CD4-positive, alpha-beta T cell treated with Interleukin-21 for 1 hour (primary cell): ENCODE measurements at regions not wholly inside any gene's neighbourhood (a gene's known extent, or its start where the extent isn't known, plus 50 kb on each side); places are given as distances from the start of the nearest gene placed in this dataset.

Experiments used
- DNase-seq: peaks from one replicate; pipeline ENCODE4 v3.0.0-alpha.2; 2020

DNA sequence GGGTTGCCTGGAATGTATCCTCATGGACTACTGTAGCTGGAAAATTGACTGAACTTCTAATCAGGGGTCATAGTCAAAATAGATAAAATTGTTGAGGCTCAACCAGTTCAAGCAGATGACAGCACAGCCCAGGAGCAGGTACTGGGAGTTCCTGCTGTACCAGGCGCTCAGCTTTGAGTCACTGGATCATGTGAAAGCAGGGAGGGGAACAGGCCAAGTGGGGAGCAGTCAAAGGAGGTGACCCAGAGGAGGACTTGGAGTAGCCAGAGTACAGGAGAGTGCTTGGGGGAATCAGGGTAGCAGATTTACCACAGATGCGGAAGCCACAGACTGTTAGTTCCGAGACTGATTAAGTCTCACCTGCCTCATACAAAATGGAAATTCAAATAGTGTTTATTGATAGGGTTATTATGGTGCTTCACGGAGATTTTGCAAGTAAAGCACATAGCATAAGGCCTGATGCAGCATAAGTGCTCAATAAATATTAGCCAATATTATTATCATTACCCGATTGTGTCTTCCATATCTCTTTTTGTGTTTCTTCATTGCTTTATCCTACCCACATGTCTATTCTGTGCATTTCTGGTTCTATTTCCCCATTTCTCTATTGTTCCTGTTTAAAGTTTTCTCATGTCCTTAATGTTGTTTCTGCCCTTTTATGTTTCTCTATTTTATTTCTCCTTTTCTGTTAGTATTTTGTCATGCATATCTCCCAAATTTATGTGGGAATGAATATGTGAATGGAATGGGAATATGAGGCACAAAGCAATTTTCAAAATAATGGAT, 369.2 kb upstream of the MCTP2 start:
- DNase-seq, result no peak

DNA sequence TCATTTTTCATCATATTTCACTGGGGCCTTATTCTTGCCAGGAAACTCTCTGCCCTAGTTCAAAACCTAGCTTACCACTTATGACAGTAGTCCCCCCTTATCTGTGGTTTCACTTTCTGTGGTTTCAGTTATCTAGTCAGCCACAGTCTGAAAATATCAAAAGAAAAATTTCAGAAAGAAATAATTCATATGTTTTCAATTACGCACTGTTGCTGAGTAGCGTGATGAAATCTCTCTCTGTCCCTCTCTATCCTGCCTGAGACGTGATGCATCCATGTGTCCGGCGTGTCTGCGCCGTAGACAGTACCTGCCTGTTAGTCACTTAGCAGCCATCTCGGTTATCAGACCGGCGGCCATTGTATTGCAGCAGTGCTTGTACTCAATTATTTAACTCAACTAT, 369.9 kb upstream of the MCTP2 start:
- no peak for DNase-seq

DNA sequence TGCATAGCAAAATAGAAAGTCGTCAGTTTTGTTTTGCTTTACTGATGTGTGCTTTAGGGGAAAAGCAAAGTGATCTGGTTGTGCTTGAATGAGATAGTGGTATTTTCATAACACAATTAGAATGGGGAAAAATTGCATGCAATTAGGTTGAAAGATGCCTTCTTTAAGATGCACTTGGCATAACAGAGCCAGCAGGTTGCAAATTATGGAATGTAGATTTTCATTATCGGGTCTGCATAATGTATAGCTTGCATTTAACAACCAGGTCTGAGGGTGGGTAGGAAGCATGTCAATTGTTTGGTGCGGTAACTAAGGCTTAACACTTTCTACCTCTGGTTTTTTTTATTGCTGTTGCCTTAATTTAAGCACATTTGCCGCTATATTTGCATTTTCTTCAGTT, 370.7 kb upstream of the MCTP2 start:
- no peak for DNase-seq

DNA sequence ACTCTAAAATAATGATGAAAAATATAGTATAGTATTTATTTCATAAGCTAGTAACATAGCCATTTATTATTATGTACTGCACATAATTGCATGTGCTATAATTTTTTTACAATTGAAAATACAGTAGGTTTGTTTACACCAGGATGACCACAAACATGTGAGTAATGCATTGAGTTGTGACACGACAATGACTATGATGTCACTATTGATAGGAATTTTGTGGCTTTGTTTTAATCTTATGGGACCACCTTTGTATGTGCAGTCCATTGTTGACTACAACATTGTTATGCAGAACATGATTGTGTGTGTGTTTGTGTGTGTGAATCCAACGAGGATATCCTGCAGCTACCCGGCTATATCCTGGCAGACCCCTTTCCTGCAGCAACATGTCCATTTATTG, 372.2 kb upstream of the MCTP2 start:
- no peak for DNase-seq

DNA sequence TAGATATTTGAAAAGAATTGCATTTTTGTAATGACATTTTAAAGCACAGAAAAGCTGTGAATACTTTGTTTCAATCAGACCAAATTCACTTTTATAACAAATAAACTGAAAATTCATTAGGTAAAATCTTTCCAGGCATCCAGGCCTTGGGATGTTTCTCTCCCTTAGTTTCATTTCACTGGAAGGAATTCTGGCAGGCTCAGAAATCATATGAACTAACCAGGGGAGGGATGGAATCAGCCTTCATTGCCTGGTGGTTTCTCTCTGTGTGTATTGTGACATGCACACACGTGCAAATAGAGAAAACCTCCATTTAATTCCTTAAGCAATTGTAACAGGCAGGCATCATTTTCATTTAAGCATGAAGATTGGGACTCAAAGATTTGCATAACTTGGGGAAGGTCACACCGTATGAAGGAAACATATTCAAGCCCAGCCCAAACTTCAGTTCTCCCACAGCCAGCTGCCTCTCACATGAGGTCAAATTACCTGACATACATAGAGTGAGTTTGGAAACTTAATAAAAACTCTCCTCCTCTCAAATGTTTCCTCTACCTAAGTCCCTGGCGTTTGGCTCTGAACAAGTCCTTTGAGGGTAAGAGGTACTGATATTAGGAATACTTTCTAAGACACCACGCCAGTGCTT, 376.1 kb upstream of the MCTP2 start:
- no peak for DNase-seq

DNA sequence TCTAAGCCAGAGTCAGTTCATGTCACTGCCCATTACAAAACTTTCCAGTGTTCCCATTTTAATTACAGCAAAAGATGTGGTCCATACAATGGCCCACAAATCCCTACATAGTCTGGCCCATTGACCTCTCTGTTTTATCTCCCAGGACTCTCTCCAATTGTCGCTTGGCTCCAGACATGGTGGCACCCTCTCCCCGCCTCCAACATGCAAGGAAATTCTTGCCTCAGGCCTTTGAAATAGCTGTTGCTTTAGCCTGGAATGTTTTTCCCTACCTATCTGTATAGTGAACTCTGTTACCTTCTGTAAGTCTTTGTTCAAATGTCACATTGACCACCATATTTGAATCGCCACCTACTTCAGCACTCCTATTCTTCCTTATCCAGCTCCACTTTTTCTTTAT, 377.3 kb upstream of the MCTP2 start:
- DNase-seq, result no peak

DNA sequence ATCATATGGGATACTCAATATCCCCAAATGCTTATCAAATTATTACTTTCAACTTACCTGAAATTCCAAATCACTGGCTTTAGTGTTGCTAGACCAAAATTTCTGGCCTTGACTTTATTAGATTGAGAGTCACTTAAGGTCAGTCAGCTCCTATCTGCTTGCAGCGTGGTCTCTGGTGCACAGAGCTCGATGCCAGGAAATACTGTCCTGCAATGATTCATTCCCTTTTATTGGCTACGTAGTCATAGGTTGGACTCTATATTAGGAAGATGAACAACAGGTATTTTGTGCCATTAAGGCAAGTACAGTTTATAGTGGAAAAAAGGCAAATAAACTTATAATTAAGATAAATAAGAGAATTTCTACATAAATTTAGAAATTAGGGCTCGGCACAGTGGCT, 378.6 kb upstream of the MCTP2 start:
- DNase-seq, result no peak

DNA sequence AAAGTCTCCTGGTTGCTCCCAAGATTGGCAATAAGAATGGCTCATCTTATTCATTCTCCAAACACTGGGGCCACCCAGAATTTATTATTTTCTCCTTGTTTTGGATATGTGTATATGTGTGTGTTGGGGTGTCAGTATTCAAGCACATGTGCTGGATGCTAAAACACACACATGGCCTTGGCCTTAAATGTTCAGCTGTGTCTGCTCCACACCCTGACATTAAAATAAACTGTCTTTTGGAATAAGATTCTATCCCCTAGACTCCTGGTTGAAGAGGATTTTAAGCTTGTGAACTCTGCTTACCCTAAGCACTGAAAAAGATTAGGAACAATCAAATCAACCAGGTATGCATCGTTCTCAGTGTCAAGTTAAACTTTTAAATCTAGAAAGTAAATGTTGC, 382.9 kb upstream of the MCTP2 start:
- DNase-seq, result no peak

DNA sequence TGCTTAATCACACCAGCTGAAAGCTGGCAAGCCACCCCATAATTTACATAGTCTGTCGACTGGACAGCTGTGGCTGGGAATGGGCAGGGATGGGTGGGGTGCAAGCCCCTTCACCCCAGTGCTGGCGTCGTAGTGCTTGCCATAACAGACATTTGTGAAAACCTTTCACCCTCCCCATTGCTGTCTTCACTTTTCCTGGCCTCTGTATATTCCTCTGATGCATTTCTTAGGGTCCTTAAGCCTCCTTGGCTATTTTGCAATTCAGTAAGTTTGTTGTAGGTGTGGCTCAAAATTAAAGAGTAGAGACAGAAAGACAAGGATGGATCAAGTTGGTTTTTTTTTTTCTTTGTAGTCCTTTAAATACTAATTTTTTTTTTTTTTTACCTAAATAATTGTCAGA, 383.3 kb upstream of the MCTP2 start:
- DNase-seq, result no peak

DNA sequence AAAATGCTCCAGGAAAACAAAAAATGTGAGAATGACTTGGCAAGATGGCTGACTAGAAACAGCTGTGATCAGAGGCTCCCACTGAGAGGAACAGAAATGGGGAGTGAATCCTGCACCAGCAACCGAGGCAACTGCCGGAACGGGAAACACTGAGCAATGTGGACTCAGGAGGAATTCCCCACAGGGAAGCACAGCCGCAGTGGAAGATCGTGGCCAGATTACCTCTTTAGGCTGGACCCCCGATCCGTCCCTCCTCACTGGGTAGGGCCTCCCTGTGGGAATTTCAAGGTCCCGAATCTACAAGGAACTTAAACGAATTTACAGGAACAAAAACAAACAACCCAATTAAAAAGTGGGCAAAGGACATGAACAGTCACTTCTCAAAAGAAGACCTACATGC, 385.2 kb upstream of the MCTP2 start:
- DNase-seq, result no peak

DNA sequence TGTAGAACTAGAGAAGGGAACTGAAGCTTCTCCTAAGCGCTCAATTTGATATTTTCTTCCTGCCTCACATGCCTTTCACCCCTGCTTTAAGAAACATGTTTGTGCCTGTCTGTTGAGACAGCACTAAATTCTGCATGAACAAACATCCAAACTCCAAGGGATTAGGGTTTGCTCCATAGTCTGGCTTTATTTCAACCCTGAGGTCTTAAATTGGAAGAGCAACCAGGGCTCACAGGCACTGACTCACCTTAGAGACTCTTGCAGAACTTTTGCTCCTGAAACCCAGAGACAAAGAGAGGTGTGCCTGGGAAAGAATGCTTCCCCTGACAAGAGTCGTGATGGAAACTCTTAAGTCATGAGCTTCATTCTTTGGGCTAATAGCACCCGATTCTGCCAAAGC, 393.9 kb upstream of the MCTP2 start:
- DNase-seq, result no peak

DNA sequence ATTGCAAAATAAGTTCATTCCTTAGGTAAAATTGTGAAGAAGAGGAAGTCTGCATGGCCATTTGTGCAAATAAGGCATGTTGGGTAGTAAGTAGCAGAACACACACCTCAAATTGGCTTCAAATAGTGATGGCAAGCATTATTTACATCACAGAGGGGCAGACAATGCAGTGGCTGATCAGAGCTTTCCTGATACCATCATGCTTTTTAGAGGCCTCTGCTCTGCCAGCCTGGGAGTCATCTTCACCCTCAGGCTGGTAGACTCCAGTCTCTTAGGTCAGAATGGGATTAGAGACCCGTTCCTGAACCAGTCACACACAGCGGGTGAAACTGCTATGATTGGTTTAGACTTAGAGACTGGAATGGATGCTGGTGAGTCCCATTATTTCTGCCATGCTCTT, 396.0 kb upstream of the MCTP2 start:
- no peak for DNase-seq

DNA sequence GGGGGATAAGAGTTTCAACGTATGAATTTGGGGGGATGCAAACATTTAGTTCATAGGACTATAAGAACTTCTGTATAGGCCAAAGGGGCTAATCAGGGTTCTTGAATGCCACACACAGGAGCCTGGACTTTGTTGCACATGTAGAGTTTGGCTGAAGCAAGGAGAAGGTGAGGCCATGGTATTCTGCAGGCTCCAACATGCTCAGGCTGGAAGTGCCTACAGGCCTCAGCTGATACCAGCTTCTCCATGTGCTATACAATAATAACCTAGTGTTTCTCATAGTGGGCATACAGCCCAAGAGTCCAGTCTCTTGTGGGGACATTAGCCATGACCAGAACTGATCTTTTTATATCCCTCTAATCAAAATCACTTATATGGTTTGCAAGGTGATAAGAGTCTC, 399.7 kb upstream of the MCTP2 start:
- no peak for DNase-seq

DNA sequence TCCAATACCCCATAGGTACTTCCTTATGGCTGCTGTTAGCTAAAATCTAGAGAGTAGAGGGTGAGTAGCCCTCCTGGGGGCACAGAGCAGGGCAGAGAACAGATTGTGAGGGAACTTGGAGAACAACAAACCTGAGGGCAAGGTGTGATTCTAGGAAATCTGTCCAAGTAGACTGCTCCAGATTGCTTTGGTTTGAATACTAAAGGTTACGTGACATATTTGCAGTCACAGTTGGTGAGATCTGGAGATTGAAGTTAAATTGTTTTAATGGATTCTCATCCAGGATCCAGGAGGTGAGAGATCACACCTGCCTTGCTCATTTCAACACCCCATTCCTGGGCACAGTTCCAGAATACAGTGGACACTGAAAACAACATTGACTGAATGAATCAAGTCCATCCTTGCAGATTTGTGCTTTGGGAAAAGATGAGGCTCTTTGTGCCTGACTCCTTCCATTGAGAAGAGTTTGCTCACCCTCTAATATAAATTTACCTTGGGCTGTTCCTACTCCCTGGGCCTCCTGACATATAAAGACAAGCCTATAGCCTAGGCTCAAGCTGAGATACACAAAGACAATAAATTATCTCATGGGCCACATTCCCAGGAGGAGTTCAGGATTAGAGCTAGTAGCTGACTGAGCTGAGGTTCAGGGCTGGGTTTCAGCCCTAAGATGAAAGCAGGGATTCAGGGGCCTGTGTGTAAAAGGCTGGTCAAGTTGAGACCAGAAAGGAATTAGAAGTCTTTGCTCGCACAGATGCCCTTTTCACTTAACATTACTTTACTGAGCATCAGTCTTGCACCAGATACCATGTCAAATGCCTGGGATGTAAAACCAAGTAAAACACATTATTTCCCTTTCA, 400.9 kb upstream of the MCTP2 start:
- no peak for DNase-seq

DNA sequence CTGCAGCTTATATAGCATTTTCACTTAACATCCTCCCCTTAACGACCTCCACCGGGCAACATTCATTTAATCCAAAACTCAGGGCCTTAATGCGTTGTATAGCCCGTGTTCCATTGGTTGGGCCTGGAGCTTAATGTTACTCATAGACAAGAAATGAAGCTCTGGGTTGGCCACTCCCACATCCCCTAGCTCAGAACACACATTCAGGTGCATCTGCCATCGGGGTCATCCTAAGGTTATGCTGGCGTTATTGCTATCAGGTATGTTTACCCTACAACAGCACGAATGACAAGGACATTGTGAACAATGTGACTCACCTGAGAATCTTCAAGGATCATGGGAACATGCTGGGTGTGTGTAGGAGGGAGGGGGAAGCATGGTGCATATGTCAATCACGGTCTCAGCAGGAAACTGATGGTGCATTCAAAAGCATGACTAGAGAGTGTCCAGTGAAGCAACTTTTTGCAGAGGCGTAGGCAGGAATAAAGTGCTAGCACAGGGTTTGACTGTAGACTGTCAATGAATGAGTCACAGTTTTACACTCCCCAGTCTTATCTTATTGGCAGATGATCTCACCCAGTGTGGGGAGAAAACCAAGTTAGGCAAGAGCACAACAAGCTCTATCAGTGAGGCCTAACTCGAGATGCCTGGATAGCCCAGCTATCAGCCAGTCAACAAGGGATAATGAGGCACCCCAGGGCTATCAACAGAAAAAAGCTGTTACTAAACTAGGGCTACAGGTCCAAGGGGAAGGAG, 402.1 kb upstream of the MCTP2 start:
- no peak for DNase-seq

DNA sequence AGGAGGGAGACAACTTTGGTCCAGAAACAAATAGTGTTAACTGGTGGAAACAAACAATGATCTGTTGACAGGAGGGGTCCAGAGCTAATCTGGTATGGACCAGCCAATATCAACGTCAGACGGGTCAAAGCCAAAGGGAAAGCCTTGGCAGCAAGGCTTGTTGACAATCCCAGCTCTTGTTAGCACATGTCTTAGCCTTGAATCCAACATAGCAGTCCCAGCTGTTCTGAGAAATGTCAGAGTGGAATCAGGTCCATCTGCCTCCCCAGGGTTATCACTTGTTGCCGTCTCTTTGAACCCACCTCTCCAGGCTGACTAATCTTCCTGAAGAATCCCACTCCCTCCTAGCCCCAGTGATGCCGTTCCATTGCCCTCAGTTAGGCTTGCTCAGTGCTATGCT, 404.6 kb upstream of the MCTP2 start:
- no peak for DNase-seq

DNA sequence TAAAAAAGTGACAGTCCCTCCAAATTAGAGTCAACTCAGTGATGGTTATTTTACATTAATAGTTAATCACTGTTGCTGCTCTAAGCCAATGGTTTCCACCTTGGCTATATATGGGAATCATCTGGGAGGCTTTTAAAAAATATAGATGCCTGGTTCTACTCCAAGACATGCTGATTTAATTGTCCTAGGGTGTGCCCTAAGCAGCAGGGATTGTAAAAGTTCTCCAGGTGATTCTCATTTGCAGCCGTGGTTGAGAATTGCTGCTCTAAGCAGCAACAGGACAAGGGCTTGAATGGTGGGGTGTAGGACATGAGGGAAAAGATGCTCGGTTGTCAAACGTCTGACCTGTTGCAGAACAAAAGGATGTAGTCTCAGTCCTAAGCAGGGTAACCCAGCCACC, 405.1 kb upstream of the MCTP2 start:
- DNase-seq, result no peak

DNA sequence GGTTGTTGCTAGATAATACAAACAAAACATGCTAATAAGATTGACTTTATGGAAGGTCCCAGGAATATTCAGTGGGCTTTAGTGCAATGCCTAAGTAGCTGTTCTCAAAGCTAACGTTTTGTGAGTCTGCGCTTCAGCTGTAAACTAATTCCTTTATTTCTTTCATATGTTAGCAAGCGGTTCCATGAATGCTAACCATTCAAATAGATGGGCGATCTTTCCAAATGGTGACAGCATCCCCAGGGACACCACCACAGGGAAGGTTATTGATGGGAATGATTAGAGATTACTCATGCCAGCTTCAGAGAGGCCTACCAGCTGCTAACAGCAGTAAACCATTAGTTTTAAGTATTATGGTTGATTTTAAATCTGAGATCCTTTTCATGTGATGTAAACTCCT, 405.7 kb upstream of the MCTP2 start:
- no peak for DNase-seq

DNA sequence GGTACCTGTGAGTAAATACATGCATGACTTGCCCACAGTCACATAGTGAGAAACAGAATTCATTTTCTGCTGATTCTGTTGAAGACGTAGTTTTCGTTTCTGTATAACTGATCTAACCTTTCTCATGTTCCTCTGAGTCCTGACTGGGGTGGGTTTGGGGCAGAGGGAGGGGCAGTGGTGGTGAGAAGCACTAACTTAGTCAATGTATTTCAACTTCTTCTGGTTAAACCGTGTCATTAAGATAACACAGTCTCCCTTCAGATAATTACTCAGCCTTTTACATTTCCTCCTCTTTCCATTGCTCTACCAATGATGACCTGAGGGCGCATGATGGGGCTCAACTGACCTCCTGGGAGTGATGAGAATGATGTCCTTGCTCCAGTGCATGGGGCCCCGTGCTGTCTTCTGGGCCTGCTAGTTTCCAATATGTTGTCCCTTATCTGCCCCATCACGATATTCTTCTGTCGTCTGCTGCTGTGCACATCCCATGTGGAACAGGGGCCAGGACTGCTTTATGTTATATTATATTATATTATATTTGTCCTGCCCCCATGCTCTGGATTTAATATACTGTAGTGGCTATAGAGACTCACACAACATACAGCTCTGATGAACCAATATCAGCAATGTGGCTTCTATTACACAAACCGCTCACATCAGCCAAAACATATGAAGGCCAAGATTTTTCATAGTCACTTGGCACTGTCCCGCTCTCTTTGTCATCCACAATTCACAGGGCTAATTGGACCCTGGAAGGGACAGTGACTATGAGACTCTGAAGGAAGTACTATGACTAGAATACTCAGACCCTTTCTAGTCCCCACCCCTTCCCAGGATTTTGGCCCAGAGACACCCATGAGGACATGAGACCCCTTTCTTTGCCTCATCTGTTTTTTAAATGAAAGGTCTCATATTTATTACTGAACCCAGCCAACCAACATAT, 407.1 kb upstream of the MCTP2 start:
- no peak for DNase-seq

DNA sequence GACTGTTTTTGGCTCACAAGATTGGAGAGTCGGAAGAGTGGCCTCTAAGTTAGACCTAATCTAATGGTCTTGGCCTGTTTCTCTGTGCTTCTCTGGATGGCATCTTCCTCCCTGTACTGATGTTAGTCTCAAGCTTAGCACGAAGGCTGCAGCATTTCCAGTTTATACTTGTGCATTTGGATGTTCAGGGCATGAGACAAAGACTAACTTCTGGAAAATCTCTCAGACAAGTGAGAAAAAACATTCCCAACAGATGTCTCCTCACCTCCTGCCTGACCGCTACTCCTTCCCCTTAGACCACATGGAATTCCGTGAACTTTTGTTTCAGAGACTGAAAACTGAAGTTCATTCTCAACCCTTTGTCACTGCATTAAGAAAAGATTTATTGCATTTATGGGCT, 410.8 kb upstream of the MCTP2 start:
- DNase-seq, result no peak

DNA sequence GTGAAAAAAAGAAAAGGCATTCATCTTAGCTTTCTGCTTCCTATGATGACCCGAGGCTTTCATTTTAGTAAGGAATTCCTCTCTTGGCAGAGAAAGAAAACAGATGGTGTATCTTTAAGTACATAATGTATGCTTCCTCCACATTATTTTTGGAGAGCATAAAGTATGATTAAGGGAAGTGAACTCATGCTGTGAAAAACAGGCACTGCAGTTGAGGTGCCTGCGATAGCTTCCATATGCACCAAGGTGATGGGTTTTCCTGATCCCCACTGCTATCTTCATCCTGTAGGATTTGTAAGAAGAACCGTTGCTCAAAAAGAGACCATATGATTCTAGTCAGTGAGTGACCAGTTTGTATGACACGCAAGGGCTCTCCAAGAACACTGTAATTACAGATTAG, 411.5 kb upstream of the MCTP2 start:
- DNase-seq, result no peak

DNA sequence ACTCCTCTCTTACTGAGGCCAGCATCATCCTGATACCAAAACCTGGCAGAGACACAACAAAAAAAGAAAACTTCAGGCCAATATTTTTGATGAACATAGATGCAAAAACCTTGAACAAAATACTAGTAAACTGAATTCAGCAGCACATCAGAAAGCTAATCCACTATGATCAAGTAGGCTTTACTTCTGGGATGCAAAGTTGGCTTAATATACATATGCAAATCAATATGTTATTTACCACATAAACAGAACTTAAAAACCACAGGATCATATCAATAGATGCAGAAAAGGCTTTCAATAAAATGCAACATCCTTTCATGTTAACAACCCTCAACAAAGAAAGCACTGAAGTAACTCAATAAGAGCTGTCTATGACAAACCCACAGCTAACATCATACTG, 414.5 kb upstream of the MCTP2 start:
- no peak for DNase-seq
